Karpas-422 (cell line): ENCODE measurements at regions not wholly inside any gene's neighbourhood (a gene's known extent, or its start where the extent isn't known, plus 50 kb on each side); places are given as distances from the start of the nearest gene placed in this dataset.

Experiments
- DNase-seq: peaks from one replicate; pipeline ENCODE4 v3.0.0-alpha.2; 2015
- H2AFZ ChIP-seq: fragments of 200-600 bp; sonication (generic); 2 replicates; pipeline ENCODE4 v1.6.1; 2014; ENCODE audit warnings: antibody characterized with exemption, low read length, mixed read lengths
- H3K27ac ChIP-seq: fragments of 200-600 bp; sonication (generic); 2 replicates; pipeline ENCODE4 v1.5.1; 2014; ENCODE audit warnings: mild to moderate bottlenecking, low read length, moderate library complexity
- H3K27me3 ChIP-seq: fragments of 200-600 bp; sonication (generic); 2 replicates; pipeline ENCODE4 v1.6.1; 2014; ENCODE audit warnings: low read length, mixed read lengths
- H3K36me3 ChIP-seq: fragments of 200-600 bp; sonication (generic); 2 replicates; pipeline ENCODE4 v1.6.1; 2014; ENCODE audit warnings: low read length, mixed read lengths; ENCODE audit not compliant: insufficient read depth
- H3K4me1 ChIP-seq: fragments of 200-600 bp; sonication (generic); 2 replicates; pipeline ENCODE4 v1.6.1; 2014; ENCODE audit warnings: mild to moderate bottlenecking, low read length, mixed read lengths
- H3K4me2 ChIP-seq: fragments of 200-600 bp; sonication (generic); 2 replicates; pipeline ENCODE4 v1.6.1; 2014; ENCODE audit warnings: low read length, low read depth, mild to moderate bottlenecking; ENCODE audit not compliant: poor library complexity, severe bottlenecking
- H3K4me3 ChIP-seq: fragments of 200-600 bp; sonication (generic); 2 replicates; pipeline ENCODE4 v1.5.1; 2014; ENCODE audit warnings: mild to moderate bottlenecking, antibody characterized with exemption, low read length, mixed read lengths
- H3K79me2 ChIP-seq: fragments of 200-600 bp; sonication (generic); 2 replicates; pipeline ENCODE4 v1.6.1; 2014; ENCODE audit warnings: mild to moderate bottlenecking, low read length, mixed read lengths
- H3K9ac ChIP-seq: fragments of 200-600 bp; sonication (generic); 2 replicates; pipeline ENCODE4 v1.6.0; 2014; ENCODE audit warnings: low read length
- H3K9me2 ChIP-seq: fragments of 200-600 bp; sonication (generic), shearing (Covaris generic); replicated peaks from 2 replicates; pipeline ENCODE4 v1.6.0; 2014; ENCODE audit warnings: mild to moderate bottlenecking, low read length, moderate library complexity; ENCODE audit not compliant: insufficient read depth
- H3K9me3 ChIP-seq: fragments of 300-700, 200-600 bp; sonication (generic); 2 replicates; pipeline ENCODE4 v1.6.1; 2014; ENCODE audit warnings: low read length, mixed read lengths
- H4K20me1 ChIP-seq: fragments of 200-600 bp; sonication (generic); 2 replicates; pipeline ENCODE4 v1.6.1; 2014; ENCODE audit warnings: mild to moderate bottlenecking, antibody characterized with exemption, low read length, low read depth; ENCODE audit not compliant: insufficient read depth

GRCh38 chr9:113769412-113769811 is 106.7 kb upstream of the ZNF618 start:
- no peak for DNase-seq
- Histone ChIP-seq H3K9me2 (no peaks in the 10 kb centered on the region), H3K79me2 (no peaks in the 10 kb centered on the region), H3K9me3 (no peaks in the 10 kb centered on the region), H3K4me2 (no peak overlapping the region), H3K36me3 (no peaks in the 10 kb centered on the region), H3K9ac (no peak overlapping the region), H3K4me1 (no peaks in the 10 kb centered on the region), H3K27me3 (no peaks in the 10 kb centered on the region), H4K20me1 (no peaks in the 10 kb centered on the region), H3K4me3 (no peak overlapping the region), H2AFZ (no peak overlapping the region), H3K27ac (no peak overlapping the region)

- H3K27ac ChIP-seq: no peak overlapping the region
- H3K9me2 ChIP-seq: no peaks in the 10 kb centered on the region
- H2AFZ ChIP-seq: no peak overlapping the region
- no peaks in the 10 kb centered on the region for H3K4me1 ChIP-seq
- H3K4me2 ChIP-seq: no peak overlapping the region
- H3K9me3 ChIP-seq: no peaks in the 10 kb centered on the region
- no peaks in the 10 kb centered on the region for H3K27me3 ChIP-seq
- H3K79me2 ChIP-seq: no peaks in the 10 kb centered on the region
- no peaks in the 10 kb centered on the region for H4K20me1 ChIP-seq
- no peak overlapping the region for H3K4me3 ChIP-seq
- H3K36me3 ChIP-seq: no peaks in the 10 kb centered on the region
- no peak overlapping the region for H3K9ac ChIP-seq
- DNase-seq: no peak
Observed at GRCh38 chr9:113770396-113770795, 105.7 kb upstream of the ZNF618 start.

GRCh38 chr9:113771199-113771598 is 104.9 kb upstream of the ZNF618 start:
- DNase-seq: no peak
- H2AFZ ChIP-seq: no peak overlapping the region
- no peaks in the 10 kb centered on the region for H3K79me2 ChIP-seq
- no peaks in the 10 kb centered on the region for H3K36me3 ChIP-seq
- no peaks in the 10 kb centered on the region for H3K27me3 ChIP-seq
- no peak overlapping the region for H3K4me2 ChIP-seq
- no peaks in the 10 kb centered on the region for H3K9me3 ChIP-seq
- H3K4me1 ChIP-seq: no peaks in the 10 kb centered on the region
- no peak overlapping the region for H3K4me3 ChIP-seq
- no peak overlapping the region for H3K27ac ChIP-seq
- no peaks in the 10 kb centered on the region for H3K9me2 ChIP-seq
- no peak overlapping the region for H3K9ac ChIP-seq
- no peaks in the 10 kb centered on the region for H4K20me1 ChIP-seq

GRCh38 chr9:113772121-113772810 is 103.8 kb upstream of the ZNF618 start:
- H3K4me2 ChIP-seq: no peak overlapping the region
- no peak overlapping the region for H3K9ac ChIP-seq
- no peaks in the 10 kb centered on the region for H3K79me2 ChIP-seq
- H3K9me2 ChIP-seq: no peaks in the 10 kb centered on the region
- no peaks in the 10 kb centered on the region for H3K27me3 ChIP-seq
- no peak overlapping the region for H3K27ac ChIP-seq
- H3K4me1 ChIP-seq: no peaks in the 10 kb centered on the region
- no peaks in the 10 kb centered on the region for H3K36me3 ChIP-seq
- no peak overlapping the region for H2AFZ ChIP-seq
- DNase-seq: no peak
- no peaks in the 10 kb centered on the region for H3K9me3 ChIP-seq
- no peaks in the 10 kb centered on the region for H4K20me1 ChIP-seq
- H3K4me3 ChIP-seq: no peak overlapping the region

- Histone ChIP-seq H3K79me2 (no peaks in the 10 kb centered on the region), H3K9me3 (no peaks in the 10 kb centered on the region), H4K20me1 (no peaks in the 10 kb centered on the region), H3K36me3 (no peaks in the 10 kb centered on the region), H2AFZ (no peak overlapping the region), H3K4me1 (no peaks in the 10 kb centered on the region), H3K4me2 (no peak overlapping the region), H3K27me3 (no peaks in the 10 kb centered on the region), H3K9me2 (no peaks in the 10 kb centered on the region), H3K4me3 (no peak overlapping the region), H3K9ac (no peak overlapping the region), H3K27ac (no peak overlapping the region)
- DNase-seq: no peak
Observed at GRCh38 chr9:113774963-113775362, 101.1 kb upstream of the ZNF618 start.

- Histone ChIP-seq H4K20me1 (no peaks in the 10 kb centered on the region), H3K4me2 (no peak overlapping the region), H3K9me3 (no peaks in the 10 kb centered on the region), H3K9ac (no peak overlapping the region), H2AFZ (no peak overlapping the region), H3K36me3 (no peaks in the 10 kb centered on the region), H3K4me1 (no peaks in the 10 kb centered on the region), H3K27me3 (no peaks in the 10 kb centered on the region), H3K27ac (no peak overlapping the region), H3K4me3 (no peak overlapping the region), H3K9me2 (no peaks in the 10 kb centered on the region), H3K79me2 (no peaks in the 10 kb centered on the region)
- no peak for DNase-seq
Observed at GRCh38 chr9:113775749-113776148, 100.4 kb upstream of the ZNF618 start.

GRCh38 chr9:113776194-113776593 is 99.9 kb upstream of the ZNF618 start:
- no peaks in the 10 kb centered on the region for H3K79me2 ChIP-seq
- H3K4me3 ChIP-seq: no peak overlapping the region
- no peaks in the 10 kb centered on the region for H3K27me3 ChIP-seq
- no peaks in the 10 kb centered on the region for H3K9me2 ChIP-seq
- H3K27ac ChIP-seq: no peak overlapping the region
- H4K20me1 ChIP-seq: no peaks in the 10 kb centered on the region
- H3K9me3 ChIP-seq: no peaks in the 10 kb centered on the region
- no peak overlapping the region for H3K4me2 ChIP-seq
- H2AFZ ChIP-seq: no peak overlapping the region
- no peak overlapping the region for H3K9ac ChIP-seq
- H3K36me3 ChIP-seq: no peaks in the 10 kb centered on the region
- no peak for DNase-seq
- no peaks in the 10 kb centered on the region for H3K4me1 ChIP-seq

GRCh38 chr9:113781381-113781780 is 94.7 kb upstream of the ZNF618 start:
- H3K27me3 ChIP-seq: no peaks in the 10 kb centered on the region
- no peaks in the 10 kb centered on the region for H3K4me1 ChIP-seq
- H4K20me1 ChIP-seq: no peaks in the 10 kb centered on the region
- H3K36me3 ChIP-seq: no peaks in the 10 kb centered on the region
- H3K27ac ChIP-seq: no peak overlapping the region
- no peak overlapping the region for H3K4me3 ChIP-seq
- no peaks in the 10 kb centered on the region for H3K9me3 ChIP-seq
- H3K4me2 ChIP-seq: no peak overlapping the region
- H2AFZ ChIP-seq: no peak overlapping the region
- no peaks in the 10 kb centered on the region for H3K9me2 ChIP-seq
- H3K79me2 ChIP-seq: no peaks in the 10 kb centered on the region
- no peak overlapping the region for H3K9ac ChIP-seq
- DNase-seq: no peak

- H3K4me3 ChIP-seq: no peak overlapping the region
- no peak overlapping the region for H3K9ac ChIP-seq
- no peaks in the 10 kb centered on the region for H3K79me2 ChIP-seq
- no peaks in the 10 kb centered on the region for H3K4me1 ChIP-seq
- no peaks in the 10 kb centered on the region for H3K9me3 ChIP-seq
- no peak overlapping the region for H3K27ac ChIP-seq
- DNase-seq: no peak
- no peak overlapping the region for H2AFZ ChIP-seq
- no peaks in the 10 kb centered on the region for H4K20me1 ChIP-seq
- H3K4me2 ChIP-seq: no peak overlapping the region
- H3K27me3 ChIP-seq: no peaks in the 10 kb centered on the region
- no peaks in the 10 kb centered on the region for H3K36me3 ChIP-seq
- no peaks in the 10 kb centered on the region for H3K9me2 ChIP-seq
Observed at GRCh38 chr9:113781896-113782295, 94.2 kb upstream of the ZNF618 start.
